HG03378 (cell line): ENCODE measurements at regions not wholly inside any gene's neighbourhood (a gene's known extent, or its start where the extent isn't known, plus 50 kb on each side); places are given as distances from the start of the nearest gene placed in this dataset.
"Not testable (repeated sequence)": the region's sequence is repeated elsewhere in the genome, so short reads cannot be mapped to it uniquely, and the experiment has no call there.

Experiments used
- ATAC-seq: cut with Tn5 transposase; IDR thresholded peaks from one replicate; pipeline ENCODE4 v1.9.1; 2021; ENCODE audit warnings: mild to moderate bottlenecking, moderate library complexity; ENCODE audit not compliant: unreplicated experiment

- no peak for ATAC-seq
Measured at GRCh38 chr6:137968901-137969300, 101.8 kb downstream of the TNFAIP3 start.

- no peak for ATAC-seq
Measured at GRCh38 chr6:137969874-137970273, 102.8 kb downstream of the TNFAIP3 start.

- no peak for ATAC-seq
Measured at GRCh38 chr6:137970368-137970767, 103.3 kb downstream of the TNFAIP3 start.

DNA sequence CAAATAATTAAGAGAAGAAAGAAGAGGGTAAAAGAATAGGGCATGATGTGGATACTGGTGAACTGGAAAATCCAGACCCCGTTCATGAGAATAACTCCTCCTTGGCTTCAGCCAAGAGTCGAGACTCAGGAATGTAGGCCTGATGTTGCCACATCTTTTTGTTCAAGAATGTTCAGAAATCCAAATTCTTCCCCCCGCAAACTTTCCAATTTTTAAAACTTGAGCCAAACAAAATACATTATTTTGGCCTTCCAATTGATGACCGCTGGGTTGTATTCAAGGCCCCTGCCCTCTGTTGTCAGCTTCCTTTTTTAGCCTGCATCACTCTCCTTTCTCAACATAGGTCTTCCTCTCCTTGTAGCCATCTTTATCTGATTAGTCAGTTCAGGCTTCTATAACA lies 106.1 kb downstream of the TNFAIP3 start:
- no peak for ATAC-seq

DNA sequence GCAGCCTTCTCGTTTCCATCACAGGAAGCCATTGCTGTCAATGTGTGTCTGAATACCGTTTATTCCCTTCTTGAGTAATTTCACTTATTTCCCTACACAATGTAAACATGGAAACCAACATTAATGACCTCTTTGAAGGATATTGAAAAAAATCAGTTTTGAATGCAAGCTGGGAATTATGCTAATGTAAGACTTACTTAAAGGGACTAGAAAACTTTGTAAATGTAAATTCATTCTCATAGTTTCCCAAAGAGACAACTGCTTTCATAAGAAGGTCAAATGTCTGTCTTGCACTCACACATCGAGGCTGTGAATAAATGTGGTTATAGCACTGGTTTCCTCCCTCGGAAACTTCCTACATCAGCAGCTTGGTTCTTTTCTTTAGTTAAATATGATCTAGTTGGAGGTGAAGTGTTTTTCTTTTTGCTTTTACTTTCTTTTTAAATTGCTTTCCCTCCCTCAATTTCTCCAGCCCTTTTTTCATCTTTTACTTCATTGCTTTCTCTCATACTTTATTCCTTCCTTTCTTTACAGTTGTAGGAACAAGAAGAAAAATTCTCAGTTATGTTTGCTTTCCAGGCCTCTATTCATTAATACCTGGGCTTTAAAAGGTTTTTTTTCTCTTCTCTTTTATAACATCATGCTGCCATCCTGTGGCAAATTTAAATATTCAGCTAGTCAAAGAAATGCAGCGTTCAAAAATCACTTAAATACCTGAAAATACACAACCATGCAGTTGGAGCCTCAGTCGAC lies 108.3 kb downstream of the TNFAIP3 start:
- peak; percentile 51 for ATAC-seq

DNA sequence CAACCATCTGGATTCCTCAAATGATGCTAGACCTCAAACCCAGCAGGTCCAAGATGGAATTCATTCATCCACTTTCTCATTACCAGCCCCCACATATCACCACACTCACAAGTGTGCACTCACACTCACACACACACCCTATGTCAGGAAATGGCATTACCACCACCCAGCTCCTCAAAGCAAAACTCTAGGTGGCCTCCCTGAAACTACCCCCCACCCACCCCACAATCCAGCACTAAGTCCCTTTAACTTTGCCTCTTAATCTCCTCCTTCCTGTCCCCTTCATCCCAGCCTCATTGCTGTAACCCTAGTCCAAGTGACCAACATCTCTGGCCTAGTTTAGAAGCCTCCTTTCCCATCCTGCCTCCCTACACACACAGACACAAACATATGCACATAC lies 109.4 kb downstream of the TNFAIP3 start:
- ATAC-seq = no peak

DNA sequence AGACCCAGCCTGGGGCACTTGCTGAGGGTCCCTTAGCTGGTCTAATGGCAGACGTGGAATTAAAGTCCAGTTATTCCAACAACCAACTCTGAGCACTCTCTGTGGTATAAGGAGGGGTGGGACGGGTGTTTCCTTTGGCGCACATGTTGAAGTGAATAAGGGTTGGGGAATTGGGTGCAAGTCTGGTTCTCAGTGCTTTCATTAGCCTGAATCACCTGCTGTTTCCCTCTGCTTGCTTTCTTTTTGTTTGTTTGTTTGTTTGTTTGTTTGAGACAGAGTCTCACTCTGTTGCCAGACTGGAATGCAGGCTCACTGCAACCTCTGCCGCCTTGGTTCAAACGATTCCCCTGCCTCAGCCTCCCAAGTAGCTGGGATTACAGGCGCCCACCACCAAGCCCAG lies 110.1 kb downstream of the TNFAIP3 start:
- ATAC-seq = no peak

- no peak for ATAC-seq
Measured at GRCh38 chr6:137977814-137978213, 110.8 kb downstream of the TNFAIP3 start.

DNA sequence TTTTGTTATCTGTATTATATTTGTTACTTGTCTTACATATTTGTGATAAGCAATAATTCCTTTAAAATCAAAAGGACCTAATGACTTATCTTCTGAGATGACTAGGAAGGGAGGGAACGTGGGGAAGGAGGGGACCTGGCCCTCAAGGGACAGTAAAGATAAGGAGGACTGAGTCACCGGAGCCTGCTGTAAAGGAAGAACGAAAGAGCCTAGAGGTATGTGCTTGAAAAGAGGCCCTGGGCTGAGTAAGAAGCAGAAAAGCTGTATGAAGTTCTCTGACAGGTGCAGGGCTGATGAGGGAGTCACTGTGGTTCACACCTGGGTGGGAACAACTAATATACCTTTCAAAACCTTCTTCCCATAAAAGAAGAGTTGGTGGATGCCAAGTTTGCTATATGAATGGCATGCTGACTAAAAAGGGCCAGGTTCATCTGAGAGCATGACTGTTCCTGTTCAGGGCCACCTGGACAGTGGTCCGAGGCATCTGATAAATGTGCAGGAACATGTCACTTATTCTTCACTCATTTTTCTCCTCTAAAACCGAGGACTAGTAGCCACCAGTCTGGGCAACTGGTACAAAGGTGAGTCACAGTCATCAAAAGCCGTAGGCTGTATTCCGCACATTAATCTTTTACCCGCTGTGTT lies 111.3 kb downstream of the TNFAIP3 start:
- no peak for ATAC-seq

DNA sequence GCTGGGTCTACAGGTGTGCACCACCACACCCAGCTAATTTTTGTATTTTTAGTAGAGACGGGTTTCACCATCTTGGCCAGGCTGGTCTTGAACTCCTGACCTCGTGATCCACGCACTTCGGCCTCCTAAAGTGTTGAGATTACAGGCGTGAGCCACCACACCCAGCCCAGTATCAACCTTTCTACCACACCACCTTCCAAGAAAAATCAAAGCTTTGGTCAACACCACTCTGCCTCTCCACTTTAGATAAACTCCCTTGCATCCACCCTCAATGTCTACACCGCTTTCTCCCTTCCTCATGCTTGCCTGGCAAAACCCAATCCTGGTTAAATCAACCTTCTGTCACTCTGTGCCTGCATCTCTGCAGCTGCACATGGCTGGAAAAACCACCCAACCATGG lies 112.2 kb downstream of the TNFAIP3 start:
- not testable (repeated sequence) for ATAC-seq

DNA sequence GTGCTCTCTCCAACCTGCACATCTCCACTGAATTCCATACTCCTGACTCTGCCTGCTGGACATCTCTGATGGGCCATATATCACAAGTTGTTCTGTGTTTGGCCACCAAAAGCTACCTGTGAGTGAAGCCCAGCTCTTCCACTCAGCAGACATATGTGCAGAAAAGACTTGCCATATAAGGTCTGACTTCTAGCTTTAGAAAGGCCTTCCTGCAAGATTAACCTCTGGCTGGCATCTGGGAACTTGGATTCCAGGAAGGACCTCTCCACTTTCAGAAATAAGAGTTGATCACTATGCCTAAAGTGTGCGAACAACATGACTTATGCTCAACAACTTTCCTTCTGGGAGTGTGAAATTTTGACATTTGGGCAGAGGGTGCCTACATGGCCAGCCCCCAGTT lies 113.7 kb downstream of the TNFAIP3 start:
- ATAC-seq = no peak

DNA sequence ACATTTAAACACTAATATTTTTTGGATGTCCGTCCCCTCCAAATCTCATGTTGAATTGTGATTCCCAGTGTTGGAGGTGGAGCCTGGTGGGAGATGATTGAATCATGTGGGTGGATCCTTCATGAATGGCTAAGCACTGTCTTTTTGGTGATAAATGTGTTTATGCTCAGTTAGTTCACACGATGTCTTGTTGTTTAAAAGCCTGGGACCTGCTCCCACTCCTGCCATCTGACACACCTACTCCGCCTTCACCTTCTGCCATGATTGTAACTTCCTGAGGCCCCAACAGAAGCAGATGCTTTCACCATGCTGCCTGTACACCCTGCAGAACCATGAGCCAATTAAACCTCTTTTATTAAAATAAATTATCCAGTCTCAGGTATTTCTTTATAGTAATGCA lies 114.7 kb downstream of the TNFAIP3 start:
- no peak for ATAC-seq

DNA sequence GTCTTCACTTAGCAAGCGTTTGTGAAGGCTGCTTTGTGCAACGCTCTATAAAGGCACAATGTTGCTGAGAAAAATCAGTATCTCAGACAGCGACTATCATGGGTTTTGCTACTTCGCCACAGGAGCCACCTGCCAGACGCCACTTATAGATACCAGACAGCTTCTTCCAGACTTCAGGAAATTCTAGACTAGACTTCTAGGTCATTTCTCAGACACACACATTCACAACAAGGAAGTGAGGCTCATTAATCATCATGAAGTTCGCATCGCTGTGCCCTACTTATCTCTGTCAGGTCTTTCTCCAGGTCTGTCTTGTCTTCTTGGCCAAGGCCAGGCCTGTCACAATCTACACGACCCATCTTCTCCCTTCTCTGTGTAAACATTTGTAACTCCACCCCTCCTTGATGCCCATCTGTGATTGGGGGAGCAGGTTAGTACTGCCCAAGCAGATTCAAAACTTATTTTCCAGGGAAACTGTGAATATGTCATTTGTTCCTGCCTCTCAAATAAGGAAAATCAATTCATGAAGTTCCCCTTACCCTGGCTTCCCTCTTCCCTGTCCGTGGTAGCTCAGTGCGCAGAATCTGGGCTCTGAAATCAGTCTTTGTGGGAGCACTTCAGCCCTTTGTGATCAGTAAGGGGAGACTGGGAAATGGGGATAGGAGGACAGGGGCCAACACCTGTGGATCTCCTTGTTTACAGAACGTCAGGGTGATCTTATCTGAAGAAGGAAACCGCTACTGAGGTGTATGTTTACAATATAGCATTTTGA lies 115.5 kb downstream of the TNFAIP3 start:
- ATAC-seq = no peak

GRCh38 chr6:137983269-137983668 lies 116.2 kb downstream of the TNFAIP3 start:
- ATAC-seq = no peak

- ATAC-seq = no peak
Measured at GRCh38 chr6:137989664-137990063, 117.6 kb downstream of the PERP start.

DNA sequence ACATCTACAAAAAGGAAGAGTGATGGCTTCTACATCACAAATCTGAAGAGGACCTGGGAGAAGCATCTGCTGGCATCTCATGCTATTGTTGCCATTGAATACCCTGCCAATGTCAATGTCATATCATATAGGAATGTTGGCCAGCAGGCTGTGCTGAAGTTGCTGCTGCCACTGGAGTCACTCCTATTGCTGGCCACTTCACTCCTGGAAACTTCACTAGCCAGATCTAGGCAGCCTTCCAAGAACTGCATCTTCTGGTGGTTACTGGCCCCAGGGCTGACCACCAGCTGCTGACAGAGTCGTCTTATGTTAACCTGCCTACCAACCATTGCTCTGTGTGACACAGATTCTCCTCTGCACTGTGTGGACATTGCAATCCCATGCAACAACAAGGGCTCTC lies 111.8 kb downstream of the PERP start:
- no peak for ATAC-seq

DNA sequence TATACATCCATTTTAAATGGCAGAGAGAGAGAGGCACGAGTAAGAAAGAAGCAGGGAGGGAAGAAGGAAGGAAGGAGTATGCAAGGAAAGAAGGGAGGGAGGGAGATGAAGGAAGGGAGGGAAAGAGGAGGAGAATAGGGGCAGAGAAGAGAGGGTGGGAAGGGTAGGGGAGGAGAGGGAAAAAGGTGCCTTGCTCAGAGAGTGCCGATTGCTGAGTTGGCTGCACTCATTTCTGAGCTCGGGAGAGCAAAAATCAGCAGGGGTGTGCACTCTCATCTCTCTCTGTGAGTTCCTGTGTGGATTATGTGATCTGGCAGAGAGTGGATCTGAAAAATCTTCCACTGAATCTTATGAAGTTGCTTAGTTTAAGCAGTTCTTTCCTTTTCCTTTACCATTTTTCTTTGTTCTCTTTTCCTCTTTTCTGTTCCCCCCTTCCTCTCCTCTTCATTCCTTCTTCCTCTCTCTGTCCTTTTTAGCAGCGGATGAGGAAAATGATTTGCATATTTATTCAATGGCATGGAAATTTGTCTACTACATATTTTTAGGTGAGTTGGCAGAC lies 108.7 kb downstream of the PERP start:
- ATAC-seq = no peak

- ATAC-seq = no peak
Measured at GRCh38 chr6:137999815-138000214, 107.4 kb downstream of the PERP start.

DNA sequence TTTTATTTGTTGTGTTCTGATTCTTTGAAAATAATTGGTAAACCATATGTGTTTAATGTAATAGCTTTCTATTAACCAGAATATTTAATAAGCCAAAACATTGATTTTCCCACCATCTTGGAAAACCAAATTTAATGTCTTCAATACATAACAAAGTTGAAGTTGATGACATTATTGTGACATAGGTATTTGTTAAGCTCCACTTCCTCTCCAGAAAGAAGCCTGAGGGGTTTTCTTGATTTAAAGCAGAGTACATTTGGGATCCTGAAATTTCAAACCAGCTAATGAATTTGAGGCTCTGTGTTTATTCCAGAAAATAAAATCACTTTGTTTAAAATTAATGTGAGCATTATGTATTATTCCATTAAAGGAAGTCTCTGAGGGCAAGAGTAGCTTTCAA lies 106.3 kb downstream of the PERP start:
- ATAC-seq = no peak

GRCh38 chr6:138001750-138002349 lies 105.4 kb downstream of the PERP start:
- no peak for ATAC-seq
